ENCODE measurements at regions not wholly inside any gene's neighbourhood (a gene's known extent, or its start where the extent isn't known, plus 50 kb on each side); places are given as distances from the start of the nearest gene placed in this dataset.

DNA sequence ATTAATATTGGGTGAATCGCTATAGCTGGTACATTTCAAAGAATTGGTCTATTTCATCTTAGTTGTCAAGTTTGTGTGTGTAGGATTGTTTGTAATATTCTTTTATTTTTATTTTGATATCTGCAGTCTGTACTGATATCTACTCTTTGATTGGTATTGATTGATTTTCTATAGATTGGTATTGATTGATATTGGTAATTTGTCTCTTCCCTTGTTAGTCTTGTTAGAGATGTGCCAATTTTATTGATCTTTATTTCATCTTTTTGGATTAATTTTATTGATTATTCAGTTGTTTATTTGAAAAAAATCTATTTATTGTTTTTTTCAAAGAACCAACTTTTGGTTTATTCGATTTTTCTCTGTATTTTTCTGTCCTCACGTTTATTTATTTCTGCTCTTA is 61.4 kb downstream of the TM2D3 start:
- DNase-seq, result no peak

DNA sequence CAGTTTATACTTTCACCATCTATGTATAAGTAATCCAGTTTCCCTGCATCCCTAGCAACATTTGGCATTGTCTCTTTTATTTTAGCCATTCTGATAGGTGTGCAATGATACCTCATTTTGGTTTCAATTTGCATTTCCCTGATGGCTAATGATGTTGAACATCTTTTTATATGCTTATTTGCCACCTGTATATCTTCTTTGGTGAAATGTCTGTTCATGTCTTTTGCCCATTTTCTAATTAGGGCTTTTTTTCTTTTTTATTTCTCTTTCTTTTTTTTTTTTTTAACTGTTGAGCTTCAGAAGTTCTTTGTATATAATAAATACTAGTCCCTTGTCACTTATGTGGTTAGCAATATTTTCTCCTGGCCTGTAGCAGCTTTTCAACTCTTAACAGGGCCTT is 68.9 kb downstream of the TM2D3 start:
- no peak for DNase-seq

DNA sequence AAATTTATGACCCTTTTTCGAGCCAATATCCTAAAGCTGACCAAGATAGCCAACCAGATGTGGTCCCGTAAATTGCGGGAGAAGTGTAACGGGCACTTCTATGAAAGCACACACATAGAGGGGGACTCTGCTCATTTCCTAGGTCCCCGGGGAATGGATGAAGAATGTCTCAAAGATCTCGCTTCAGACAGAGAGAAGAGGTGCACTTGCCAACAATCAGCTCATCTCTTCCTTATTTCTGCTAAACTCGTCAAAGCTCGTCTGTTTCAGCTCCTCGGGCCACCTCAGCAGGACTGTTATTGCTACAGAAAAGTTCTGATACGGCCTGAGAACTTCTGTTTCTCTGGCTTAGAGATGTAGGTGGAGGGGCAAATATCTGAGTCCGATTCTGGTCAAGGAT is 71.8 kb downstream of the TM2D3 start:
- no peak for DNase-seq

DNA sequence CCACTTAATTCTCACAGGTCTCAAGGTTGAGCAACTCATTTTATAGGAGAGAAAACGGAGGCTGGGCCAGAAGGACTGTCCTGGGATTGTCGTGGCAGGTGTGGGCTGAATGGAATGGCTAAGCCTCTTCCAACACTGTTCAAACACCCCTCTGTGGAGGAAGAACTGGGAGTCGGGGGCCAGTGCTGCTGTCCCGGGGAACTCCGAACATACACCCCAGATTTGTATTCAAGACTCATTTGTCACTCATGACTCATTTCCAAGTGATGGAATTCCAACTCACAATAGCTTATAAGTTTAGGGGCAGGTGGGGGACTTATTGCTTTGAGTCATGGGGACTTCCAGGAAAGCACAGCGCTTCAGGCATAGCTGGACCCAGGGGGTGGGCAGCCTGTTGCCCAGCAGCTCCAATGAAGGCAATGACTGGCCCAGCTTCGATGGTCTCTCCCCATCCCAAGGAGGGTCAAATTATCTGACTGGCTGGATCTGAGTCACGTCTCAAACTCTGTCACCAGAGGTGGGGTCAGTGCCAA is 72.5 kb downstream of the TM2D3 start:
- DNase-seq, result no peak

DNA sequence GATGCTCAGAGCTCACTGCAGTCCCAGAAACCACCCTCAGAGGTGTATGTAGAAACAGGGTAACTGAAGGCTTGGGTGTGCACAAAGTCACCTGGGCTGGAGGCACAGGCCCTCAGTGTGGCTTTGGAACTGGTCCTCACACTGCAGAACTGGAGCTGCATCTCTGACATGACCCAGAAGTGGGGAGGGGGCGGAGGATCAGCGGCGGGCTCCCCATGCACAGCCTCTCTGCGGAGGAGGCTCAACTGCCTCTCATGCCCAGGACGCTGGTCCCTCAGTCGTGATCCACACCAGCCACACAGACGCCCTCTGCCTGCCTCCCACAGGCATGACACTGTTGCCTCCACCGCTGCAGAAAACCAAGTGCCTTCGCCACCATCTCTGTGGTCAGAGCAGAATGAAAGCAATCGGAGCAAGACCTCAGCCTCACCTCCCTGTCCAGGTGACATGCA is 73.7 kb downstream of the TM2D3 start:
- DNase-seq, result peak in 27 of 56 donors; percentile 6 to 71 (median 18)

DNA sequence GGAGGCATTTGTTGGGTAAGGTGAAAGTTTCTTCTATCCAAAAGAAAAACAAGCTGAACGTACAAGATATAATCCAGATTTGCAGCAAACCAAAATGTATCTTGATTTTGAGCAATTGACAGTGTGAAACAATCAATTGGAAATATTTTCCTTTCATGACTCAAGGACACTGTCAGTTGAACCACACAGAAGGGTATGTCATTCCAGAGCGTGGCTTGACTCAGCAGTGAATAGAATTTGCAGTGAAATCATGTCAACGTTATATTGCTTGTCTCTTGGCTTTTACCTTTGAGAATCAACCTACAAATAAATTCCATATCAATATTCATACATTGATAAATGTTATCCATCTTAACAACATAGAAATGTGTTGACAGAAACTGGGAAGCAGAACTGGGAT is 78.2 kb downstream of the TM2D3 start:
- no peak for DNase-seq

DNA sequence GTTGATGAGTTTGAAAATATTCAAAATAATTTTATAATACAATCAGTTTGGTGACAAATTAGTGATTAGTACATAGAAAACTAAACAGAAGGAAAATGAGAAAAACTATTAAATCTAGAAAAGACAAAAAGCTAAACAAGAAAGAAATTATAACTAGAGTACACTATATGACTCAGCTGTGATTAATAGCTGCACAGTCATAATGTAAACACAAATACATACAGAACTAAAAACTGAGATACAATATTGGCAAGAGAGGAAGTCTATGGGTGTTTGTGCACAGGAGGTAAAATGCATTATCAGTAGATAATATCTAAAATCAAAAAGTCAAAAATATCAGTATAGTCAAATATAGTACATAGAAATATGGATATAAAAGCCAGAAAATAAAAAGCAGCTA is 80.7 kb upstream of the PCSK6 start:
- DNase-seq, result no peak

DNA sequence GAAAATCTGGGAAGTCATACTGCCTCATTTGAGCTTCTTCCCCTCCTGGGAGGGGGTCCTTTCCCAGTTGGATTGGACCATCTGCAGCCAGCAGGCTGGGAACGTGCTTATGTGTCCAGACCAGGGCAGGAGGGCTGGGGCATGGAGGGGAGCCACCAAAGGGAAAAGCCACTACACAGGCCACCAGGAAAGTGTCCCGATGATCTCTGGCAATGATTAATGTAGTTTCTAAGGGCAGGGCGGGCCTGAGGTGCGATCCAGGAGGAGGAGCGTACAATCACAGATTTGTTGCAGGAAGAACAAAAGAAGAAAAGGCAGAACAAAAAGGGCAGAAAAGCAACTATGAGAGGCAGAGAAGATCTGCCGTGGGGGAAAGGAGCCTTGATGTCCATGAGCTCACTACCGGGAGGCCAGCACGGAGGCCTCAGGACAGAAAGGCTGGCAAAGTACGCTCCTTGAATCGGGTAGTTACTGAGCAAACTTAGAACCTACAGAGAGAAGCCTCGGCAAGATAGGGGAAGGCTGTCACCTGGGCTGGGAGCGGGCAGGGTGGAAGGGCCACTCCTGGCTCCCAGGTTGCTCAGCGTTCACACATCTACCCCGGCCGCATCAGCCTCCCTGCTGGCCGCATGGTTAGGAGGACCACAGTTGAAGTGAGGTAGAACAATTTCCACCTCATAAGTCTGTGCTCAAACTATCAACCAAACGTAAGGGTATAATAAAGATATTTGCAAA is 79.5 kb upstream of the PCSK6 start:
- DNase-seq, result no peak

DNA sequence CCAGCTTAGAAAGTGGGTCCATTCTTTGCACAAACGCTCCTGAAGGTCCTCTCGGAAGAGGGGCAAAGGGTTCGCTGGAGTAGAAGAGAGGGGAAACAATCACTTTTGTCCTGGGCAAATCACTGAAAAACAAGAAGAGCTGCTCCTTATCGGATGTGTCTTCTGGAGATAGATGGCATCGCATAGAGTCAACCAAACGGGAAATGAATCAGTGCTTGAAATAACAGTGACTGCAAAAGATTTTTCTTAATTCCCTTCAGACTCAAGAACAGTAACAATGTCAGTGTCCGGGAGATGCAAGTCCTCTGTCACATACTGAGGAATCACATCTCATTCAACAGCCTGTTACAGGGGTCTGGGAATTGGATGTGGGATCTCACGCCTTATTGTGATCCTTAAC is 78.8 kb upstream of the PCSK6 start:
- no peak for DNase-seq

DNA sequence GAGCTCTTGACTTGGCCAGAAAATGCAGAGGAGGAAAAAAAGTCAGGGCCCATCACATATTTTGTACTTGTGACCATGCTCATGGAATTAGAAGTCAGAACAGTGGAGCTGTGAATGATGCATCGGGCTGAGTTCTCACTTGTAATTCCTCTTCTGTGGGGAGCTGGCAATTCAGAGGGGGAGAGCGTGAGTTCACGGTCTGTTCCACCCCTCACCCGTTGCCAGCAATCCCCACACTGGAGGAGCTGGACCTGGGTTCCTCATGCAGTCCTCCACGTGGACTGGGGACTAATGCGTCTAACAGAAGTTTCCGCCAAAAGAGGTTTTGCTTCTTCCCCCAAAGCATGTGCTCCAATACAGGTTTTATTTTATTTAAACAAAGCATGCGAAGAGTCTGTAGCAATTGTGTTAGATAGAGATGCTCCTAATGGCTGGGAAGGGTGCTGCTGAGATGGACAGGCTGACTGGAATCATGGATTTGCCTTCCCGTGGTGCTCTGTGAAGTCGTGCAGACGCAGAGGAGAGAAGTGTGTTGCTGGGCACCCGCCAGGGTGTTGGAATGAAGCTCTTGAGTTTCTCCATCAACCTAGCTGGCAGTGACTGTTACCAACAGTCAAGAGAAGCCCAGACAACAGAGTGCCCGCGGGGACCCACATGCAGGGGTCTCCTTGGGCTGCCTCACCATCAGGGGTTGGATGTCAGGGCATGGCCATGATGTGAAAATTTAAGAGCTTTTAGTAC is 77.4 kb upstream of the PCSK6 start:
- DNase-seq, result no peak

DNA sequence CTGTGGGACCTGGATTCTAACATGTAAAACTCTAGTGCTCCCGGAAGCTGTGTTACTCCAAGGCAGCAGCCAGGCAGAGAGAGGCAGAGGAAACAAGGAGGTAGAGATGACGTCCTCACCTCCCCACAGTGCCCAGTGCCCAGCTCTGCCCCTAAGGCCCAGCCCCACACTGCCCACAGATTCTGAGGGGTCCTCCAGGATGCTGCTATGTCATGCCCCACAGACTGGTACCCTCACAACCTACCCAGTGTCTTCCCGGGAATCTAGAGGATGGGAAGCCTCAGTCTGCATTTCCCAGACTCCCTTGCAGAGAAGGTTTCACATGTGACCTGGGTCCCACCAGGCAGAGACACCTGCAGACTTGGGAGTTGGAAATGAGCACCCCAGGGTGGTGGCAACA is 75.9 kb upstream of the PCSK6 start:
- no peak for DNase-seq

DNA sequence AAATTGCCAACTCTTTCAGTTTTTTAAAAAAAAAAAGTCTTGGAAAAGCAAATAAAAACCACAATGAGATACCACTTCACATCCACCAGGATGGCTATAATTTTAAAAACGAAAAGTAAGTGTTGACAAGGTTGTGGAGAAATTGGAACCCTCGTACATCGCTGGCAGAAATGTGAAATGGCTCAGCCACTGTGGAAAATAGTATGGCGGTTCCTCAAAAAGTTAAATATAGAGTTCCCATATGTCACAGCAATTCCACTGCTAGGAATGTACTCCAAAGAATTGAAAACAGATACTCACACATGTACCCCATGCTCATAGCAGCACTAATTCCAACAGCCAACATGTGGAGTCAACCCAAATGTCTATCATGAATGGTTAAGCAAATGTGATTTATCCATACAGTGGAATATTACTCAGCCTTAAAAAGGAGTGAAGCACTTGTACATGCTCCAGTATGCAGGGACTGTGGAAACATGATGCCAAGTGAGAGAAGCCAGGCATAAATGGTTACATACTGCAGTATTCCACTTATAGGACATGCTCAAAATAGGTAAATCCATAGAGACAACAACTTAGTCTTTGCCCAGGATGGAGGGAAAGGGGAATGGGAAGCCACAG is 73.8 kb upstream of the PCSK6 start:
- DNase-seq, result no peak

DNA sequence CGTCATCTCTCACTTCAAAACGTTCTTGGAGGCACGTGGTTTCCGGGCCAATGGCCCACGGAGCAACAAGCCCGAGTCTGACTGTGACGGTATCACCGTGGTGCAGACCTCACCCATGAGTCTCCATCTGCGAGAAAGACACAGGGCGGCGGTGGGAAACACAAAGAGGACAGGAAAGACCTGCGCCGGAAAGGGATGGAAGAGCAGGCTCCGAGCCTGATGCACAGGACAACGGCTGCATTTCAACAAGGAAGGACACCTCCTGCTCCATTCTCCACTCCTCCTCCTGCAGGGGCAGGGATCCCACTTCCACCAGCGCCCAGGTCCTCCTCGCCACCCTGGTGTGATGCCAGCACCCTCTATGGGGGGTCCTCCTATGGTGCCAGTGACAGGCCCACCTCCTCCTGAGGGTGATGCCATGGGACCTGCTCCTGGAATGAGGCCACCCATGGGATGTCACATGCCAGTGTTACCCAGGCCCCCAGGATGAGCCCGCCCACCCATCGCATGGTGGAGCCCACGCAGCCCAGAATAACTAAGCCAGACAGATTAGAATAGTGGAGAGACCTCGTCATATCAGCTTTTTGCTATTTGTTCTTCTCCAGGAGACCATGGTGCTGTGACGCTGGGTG is 73.0 kb upstream of the PCSK6 start:
- DNase-seq, result no peak

DNA sequence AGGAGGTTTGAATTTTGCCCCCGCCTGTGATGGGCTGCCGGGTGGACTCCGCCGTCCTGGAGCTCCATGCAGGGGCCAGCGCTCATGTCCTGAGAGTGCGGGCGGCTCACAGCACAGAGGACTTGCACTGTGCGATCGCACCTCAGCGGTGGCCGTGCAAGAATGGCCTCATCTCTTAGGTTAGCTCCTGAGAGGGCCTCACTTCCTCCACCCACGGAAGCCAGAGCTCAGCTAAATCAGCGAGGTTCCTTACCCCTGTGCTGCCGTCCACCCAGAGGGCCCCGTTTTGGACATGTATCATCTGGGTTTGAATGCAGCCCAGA is 72.0 kb upstream of the PCSK6 start:
- DNase-seq, result no peak

DNA sequence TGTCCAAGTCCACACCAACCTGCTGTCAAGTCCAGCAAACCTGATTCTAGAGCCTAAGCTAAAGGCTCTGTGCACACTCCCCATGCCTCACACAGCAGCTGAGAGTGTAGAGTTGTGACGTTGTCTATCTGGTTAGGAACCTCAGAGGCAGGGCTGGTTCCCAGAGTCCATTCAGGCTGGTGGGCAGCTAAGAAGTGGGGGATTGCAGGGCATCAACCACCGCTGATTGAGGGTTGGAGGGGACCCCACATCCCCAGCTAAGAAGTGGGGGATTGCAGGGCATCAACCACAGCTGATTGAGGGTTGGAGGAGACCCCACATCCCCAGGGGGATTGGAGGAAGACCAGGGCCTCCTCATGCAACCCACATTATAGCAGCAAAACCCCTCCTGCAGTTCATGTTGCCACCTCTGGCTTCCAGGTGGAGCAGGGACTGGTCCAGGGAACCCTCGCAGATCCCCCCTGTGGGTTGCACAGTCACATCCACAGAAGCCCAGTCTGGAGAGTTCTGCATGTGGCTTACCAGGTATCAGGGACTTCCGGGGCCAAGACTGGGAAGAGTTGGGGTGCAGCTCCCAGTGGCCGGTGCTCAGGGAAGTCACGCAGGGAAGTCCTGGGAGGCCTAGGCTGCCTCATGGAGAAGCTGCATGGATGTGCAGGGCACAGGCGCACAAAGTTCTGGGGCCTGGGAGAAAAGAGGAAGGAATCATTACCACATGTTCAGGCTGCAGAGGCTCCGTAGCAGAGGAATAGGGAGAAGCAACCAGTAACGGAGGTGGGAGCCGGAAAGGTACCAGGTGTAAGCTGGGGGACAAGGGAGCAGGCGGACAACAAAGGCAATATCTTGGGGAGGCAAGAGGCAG is 71.4 kb upstream of the PCSK6 start:
- DNase-seq, result no peak

DNA sequence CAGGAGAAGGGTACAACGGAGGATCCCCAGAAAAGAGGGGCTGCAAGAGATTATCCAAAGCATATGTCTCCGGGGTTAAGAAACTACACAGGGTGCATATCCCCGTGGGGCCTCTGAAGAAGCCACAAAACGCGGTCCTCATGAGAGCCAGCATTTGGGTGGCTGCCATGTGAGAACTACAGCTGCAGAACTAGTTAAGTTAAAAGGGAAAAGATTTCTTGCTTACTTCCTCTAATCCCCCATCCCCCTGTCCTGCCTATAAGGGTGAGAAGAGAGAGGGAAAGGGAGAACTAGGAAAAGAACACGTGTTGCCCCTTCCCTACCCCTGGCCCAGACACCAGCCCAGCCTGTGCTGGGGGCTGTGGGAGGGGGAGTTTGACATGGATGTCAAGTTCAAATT is 70.4 kb upstream of the PCSK6 start:
- no peak for DNase-seq

DNA sequence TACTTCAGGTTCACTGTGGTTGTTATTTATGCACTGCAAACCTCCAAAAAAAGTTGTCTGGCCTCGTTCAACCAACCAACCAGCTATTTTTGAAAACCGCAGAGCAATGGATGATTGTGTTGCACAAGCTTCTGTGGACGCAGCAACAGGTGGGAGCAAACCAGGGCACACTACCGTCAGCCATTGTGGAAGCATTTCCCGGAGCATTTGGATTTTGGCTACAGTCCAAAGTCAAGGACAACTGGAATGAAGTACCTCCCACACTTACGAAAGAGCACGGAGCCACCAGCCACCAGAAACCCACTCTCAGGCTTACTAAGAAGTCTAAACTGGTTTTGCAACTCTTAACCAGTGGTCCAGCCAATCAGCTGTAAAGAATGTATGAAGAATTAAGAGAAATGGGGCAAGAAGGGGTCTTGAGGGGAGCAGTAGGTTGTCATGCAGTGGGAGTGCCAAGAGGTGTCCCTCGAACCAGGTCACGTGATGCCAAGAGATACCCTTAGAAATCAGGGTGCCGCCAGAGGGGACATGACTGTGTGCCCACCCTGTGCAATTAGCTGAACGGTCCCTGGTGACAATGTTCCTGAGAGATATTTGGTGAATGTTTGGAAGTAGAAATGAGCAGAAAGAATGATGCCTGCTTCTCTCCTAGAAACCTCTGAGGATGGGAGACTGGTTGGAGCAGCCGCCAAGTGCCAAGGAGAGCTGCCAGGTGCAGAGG is 68.9 kb upstream of the PCSK6 start:
- DNase-seq, result no peak

DNA sequence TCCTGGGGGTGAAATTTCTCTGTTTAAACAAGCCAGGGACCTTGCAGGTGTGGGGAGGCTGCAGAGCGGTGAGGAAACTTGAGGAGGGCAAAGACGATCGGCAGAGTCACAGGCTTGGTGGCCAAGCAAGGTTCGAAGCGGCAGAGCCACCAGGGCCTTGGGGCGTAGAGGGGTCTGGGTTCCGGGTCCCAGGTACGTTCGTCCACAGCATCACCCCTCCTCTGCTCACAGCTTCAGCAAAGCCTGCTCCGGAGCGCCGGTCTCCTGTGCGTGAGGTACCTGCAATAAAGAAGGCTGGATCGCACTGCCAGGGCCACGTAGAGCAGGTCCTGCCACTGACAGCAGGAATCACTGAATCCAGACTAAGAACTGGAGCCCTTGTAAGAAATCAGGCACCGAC is 66.8 kb upstream of the PCSK6 start:
- DNase-seq, result no peak

DNA sequence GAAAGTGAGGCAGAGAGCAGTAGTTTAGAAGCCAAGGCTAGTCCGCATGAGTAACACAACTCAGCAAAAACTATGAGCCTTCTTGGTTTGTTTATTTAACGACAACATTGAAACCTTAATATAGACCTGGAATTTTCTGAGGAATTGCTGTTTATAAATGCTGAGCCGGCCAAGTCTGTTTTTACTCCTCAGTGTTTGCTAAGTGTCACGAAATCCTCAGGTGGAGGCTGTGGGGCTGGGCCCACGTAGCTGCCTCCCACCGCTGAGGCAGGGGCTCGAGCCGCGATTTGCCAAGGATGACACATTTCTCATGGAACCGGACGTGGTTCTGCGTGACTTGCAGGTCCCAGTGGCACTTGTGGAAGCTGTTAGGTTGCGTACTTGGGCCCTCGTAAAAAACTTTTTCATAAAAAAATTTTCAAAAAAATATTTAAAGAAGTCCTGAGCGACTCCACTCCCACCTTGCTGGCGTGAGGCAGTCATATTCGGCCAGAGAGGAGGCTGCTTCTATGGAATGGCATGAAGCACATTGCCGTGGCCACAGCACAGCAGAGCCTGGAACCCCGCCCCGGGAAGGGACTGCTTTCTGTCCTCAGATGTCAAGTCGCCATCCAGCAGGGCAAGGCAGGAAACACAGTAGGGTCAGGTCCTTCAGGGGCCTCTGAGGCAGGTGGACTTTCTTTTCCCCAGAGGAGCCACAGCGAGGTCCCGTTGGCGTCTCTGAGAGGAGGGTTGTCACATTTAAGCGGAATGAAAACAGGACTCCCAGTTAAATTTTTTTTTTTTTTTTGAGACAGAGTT is 64.8 kb upstream of the PCSK6 start:
- DNase-seq, result no peak

Measured in amygdala (tissue), 56 donors.